HepG2 (cell line): ENCODE measurements at regions not wholly inside any gene's neighbourhood (a gene's known extent, or its start where the extent isn't known, plus 50 kb on each side); places are given as distances from the start of the nearest gene placed in this dataset.

ENCODE experiments used
- ATAC-seq: fragments of 200-7000 bp; cut with Tn5 transposase; 3 replicates; pipeline ENCODE4 v1.9.1; 2020; ENCODE audit warnings: mild to moderate bottlenecking, moderate library complexity
- BruUV-seq: library from RNA; stranded (reverse); fragments of 400-500 nt; replicated peaks from 2 replicates; lab custom pipeline; 2021; lab: Mats Ljungman, UMichigan
- CTCF ChIA-PET: fragments of 300-600 bp; formaldehyde crosslinking; extraction: SDS; loops from one replicate; lab custom pipeline; 2021; ENCODE audit warnings: low total read pairs, inconsistent platforms, low intra/inter-chr PET ratio; lab: Yijun Ruan, JAX
- POLR2A ChIA-PET: fragments of 350-600 bp; sonication (Branson Sonifier 250); formaldehyde crosslinking; loops from one replicate; lab custom pipeline; 2020; ENCODE audit warnings: antibody characterized with exemption, inconsistent platforms; lab: Yijun Ruan, JAX
- DNase-seq: peaks from one replicate; pipeline ENCODE4 v3.0.0-alpha.2; 2015; ENCODE audit warnings: low spot score
- FAIRE-seq: peaks from 3 replicates; lab custom pipeline; 2011; peaks lifted over from hg19 to GRCh38; lab: Jason Lieb, UNC
- H2AFZ ChIP-seq: one replicate; pipeline ENCODE4 v1.6.1; 2011; ENCODE audit warnings: low read length, inconsistent platforms
- H3K27ac ChIP-seq: fragments of 300-600 bp; 3 replicates; pipeline ENCODE4 v1.8.0; 2011; ENCODE audit warnings: mixed run types, mild to moderate bottlenecking, mixed read lengths, low read length, inconsistent platforms; ENCODE audit not compliant: insufficient read depth; ENCODE audit errors: extremely low read length
- H3K27me3 ChIP-seq, 2 experiments: fragments of 200-600 bp in 1 of 2; 2 replicates in 1 of 2; 3 replicates in 1 of 2; pipeline versions ENCODE4 v1.6.0 to v1.8.0; 2011; ENCODE audit warnings: low read length in 2 of 2, mild to moderate bottlenecking in 2 of 2, moderate library complexity in 2 of 2, inconsistent platforms in 1 of 2; ENCODE audit not compliant: insufficient read depth in 2 of 2, control insufficient read depth in 1 of 2
- H3K36me3 ChIP-seq, 2 experiments: fragments of 200-600 bp in 1 of 2; replicated peaks in 1 of 2; 2 replicates in 1 of 2; 3 replicates in 1 of 2; pipeline versions ENCODE4 v1.5.1 to v1.8.0; 2011; ENCODE audit warnings: low read length in 2 of 2, inconsistent platforms in 1 of 2; ENCODE audit not compliant: insufficient read depth in 2 of 2, control insufficient read depth in 1 of 2
- H3K4me1 ChIP-seq: 2 replicates; pipeline ENCODE4 v1.5.1; 2012; ENCODE audit warnings: low read length, inconsistent platforms; ENCODE audit not compliant: insufficient read depth
- H3K4me2 ChIP-seq: 2 replicates; pipeline ENCODE4 v1.6.0; 2011; ENCODE audit warnings: low read depth, low read length, inconsistent platforms
- H3K4me3 ChIP-seq, 3 experiments: fragments of 200-600 bp in 1 of 3; sonication (generic), shearing (Covaris generic) in 1 of 3; replicated peaks in 1 of 3; 2 replicates each; pipeline ENCODE4 v1.5.1; 2011 to 2016; ENCODE audit warnings: low read length in 3 of 3, inconsistent platforms in 2 of 3, low read depth in 2 of 3, mild to moderate bottlenecking in 2 of 3, control low read depth in 1 of 3, mixed read lengths in 1 of 3; ENCODE audit not compliant: insufficient read depth in 1 of 3
- H3K79me2 ChIP-seq: one replicate; pipeline ENCODE4 v1.6.1; 2011; ENCODE audit warnings: low read length, inconsistent platforms; ENCODE audit not compliant: insufficient read depth
- H3K9ac ChIP-seq: 2 replicates; pipeline ENCODE4 v1.6.0; 2011; ENCODE audit warnings: mild to moderate bottlenecking, low read depth, low read length, inconsistent platforms; ENCODE audit not compliant: insufficient read depth
- H3K9me3 ChIP-seq: 2 replicates; pipeline ENCODE4 v1.5.1; 2012; ENCODE audit warnings: mild to moderate bottlenecking, low read length
- H4K20me1 ChIP-seq: 2 replicates; pipeline ENCODE4 v1.6.0; 2011; ENCODE audit warnings: inconsistent platforms, mild to moderate bottlenecking, low read length, moderate library complexity; ENCODE audit not compliant: insufficient read depth
- EED ChIP-seq: sonication (generic); formaldehyde crosslinking; IDR thresholded peaks from 2 replicates; pipeline ENCODE4 v1.5.0; 2020; ENCODE audit warnings: mild to moderate bottlenecking, missing genetic modification reagents
- KLF12 ChIP-seq: sonication (generic); formaldehyde crosslinking; IDR thresholded peaks from 2 replicates; pipeline ENCODE4 v1.4.0; 2020; ENCODE audit warnings: missing genetic modification reagents, borderline replicate concordance
- NAIF1 ChIP-seq: sonication (generic); formaldehyde crosslinking; IDR thresholded peaks from 2 replicates; pipeline ENCODE4 v1.5.0; 2020; ENCODE audit warnings: mild to moderate bottlenecking, missing genetic modification reagents, borderline replicate concordance
- REXO4 ChIP-seq: sonication (generic); formaldehyde crosslinking; IDR thresholded peaks from 2 replicates; pipeline ENCODE4 v1.8.0; 2022; ENCODE audit warnings: missing genetic modification reagents, mild to moderate bottlenecking, borderline replicate concordance
- ZBTB34 ChIP-seq: sonication (generic); formaldehyde crosslinking; IDR thresholded peaks from 2 replicates; pipeline ENCODE4 v1.8.0; 2022; ENCODE audit warnings: mild to moderate bottlenecking, missing genetic modification reagents
- ZNF770 ChIP-seq: sonication (generic); formaldehyde crosslinking; IDR thresholded peaks from 2 replicates; pipeline ENCODE4 v1.5.0; 2020; ENCODE audit warnings: mild to moderate bottlenecking, missing genetic modification reagents
- ZNF776 ChIP-seq: sonication (generic); formaldehyde crosslinking; IDR thresholded peaks from 2 replicates; pipeline ENCODE4 v1.4.0; 2020; ENCODE audit warnings: mild to moderate bottlenecking, missing genetic modification reagents
- ZSCAN22 ChIP-seq: sonication (generic); formaldehyde crosslinking; IDR thresholded peaks from 2 replicates; pipeline ENCODE4 v1.4.0; 2020; ENCODE audit warnings: mild to moderate bottlenecking, missing genetic modification reagents
- WGBS: methylation state at CpG from one replicate; pipeline ENCODE4 v1.1.6; 2017; ENCODE audit warnings: low lambda C conversion rate; 5-methylcytosine and 5-hydroxymethylcytosine counted together
- in situ Hi-C: cut with HindIII; loops from 2 replicates; pipeline ENCODE4 v1.10.0; 2017; ENCODE audit warnings: low pct_unique_long_range_greater_than_20kb; ENCODE audit not compliant: extremely low pct_ligation_motif_present
- intact Hi-C: fragments of 100-400 bp; cut with micrococcal nuclease; formaldehyde crosslinking; loops from one replicate; pipeline ENCODE4 v1.10.0; 2022; ENCODE audit not compliant: unreplicated experiment
- TF ChIP-seq, protein P1 (sequence below): sonication (generic); formaldehyde crosslinking; IDR thresholded peaks from 2 replicates; pipeline ENCODE4 v1.5.0; 2020; ENCODE audit warnings: missing genetic modification reagents, mild to moderate bottlenecking, borderline replicate concordance
- TF ChIP-seq, protein P2 (sequence below): sonication (generic); formaldehyde crosslinking; IDR thresholded peaks from 2 replicates; pipeline ENCODE4 v1.5.1; 2020; ENCODE audit warnings: missing genetic modification reagents, mild to moderate bottlenecking, borderline replicate concordance

DNA sequence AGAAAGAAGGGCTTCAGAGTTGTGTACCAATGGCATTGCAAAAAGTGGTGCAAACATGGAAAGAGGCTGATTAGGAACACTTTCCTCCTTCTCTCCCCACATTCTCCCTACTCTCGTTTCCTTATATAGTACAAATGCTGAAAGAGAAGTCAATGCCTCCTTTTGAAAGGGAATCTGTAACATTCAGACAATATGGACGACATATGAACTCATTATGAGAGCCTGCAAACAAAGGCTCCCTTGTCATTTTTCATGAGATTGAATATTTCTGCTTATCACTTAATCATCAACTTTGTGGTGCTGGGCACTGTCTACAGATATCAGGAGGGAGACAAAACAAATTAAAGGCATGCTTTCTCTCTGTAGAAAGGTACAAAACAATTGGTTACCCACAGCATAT is 437.1 kb upstream of the PHF14 start:
- no peaks in the 10 kb centered on the region for H4K20me1 ChIP-seq
- BruUV-seq = no TSS peak
- no peak overlapping the region for H3K9ac ChIP-seq
- 0% methylated on average over 2 of the region's 2 CpGs for WGBS
- no peak for DNase-seq
- TF ChIP-seq, protein P1, sequence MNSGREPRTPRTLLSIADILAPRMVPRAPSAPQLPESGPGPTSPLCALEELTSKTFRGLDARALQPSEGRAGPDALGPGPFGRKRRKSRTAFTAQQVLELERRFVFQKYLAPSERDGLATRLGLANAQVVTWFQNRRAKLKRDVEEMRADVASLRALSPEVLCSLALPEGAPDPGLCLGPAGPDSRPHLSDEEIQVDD = no peak
- TF ChIP-seq, protein P2, sequence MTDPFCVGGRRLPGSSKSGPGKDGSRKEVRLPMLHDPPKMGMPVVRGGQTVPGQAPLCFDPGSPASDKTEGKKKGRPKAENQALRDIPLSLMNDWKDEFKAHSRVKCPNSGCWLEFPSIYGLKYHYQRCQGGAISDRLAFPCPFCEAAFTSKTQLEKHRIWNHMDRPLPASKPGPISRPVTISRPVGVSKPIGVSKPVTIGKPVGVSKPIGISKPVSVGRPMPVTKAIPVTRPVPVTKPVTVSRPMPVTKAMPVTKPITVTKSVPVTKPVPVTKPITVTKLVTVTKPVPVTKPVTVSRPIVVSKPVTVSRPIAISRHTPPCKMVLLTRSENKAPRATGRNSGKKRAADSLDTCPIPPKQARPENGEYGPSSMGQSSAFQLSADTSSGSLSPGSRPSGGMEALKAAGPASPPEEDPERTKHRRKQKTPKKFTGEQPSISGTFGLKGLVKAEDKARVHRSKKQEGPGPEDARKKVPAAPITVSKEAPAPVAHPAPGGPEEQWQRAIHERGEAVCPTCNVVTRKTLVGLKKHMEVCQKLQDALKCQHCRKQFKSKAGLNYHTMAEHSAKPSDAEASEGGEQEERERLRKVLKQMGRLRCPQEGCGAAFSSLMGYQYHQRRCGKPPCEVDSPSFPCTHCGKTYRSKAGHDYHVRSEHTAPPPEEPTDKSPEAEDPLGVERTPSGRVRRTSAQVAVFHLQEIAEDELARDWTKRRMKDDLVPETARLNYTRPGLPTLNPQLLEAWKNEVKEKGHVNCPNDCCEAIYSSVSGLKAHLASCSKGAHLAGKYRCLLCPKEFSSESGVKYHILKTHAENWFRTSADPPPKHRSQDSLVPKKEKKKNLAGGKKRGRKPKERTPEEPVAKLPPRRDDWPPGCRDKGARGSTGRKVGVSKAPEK (CRISPR knock-in tag) = no peak
- TF ChIP-seq ZNF770 (no peak), ZNF776 (no peak), KLF12 (CRISPR knock-in tag) (no peak), NAIF1 (CRISPR knock-in tag) (no peak), ZBTB34 (CRISPR knock-in tag) (no peak), EED (no peak), ZSCAN22 (CRISPR knock-in tag) (no peak), REXO4 (CRISPR knock-in tag) (no peak)
- TF ChIP-seq, all 625 proteins: peak for 0
- H3K4me1 ChIP-seq = no peaks in the 10 kb centered on the region
- H3K4me3 ChIP-seq = no peak overlapping the region
- H2AFZ ChIP-seq = no peak overlapping the region
- POLR2A ChIA-PET = no interaction called here
- H3K27ac ChIP-seq = no peak overlapping the region
- H3K27me3 ChIP-seq = no peaks in the 10 kb centered on the region
- CTCF ChIA-PET = no interaction called here
- ATAC-seq (no peak), FAIRE-seq (no peak)
- no peaks in the 10 kb centered on the region for H3K36me3 ChIP-seq
- H3K79me2 ChIP-seq = no peaks in the 10 kb centered on the region
- H3K9me3 ChIP-seq = peaks cover 16% of the 10 kb centered on the region; the same call in 1 of the 2 replicates
- in situ Hi-C loops = no loop called here
- no peak overlapping the region for H3K4me2 ChIP-seq
- intact Hi-C loops = no loop called here
